AG04450 (cell line): ENCODE measurements at regions not wholly inside any gene's neighbourhood (a gene's known extent, or its start where the extent isn't known, plus 50 kb on each side); places are given as distances from the start of the nearest gene placed in this dataset.

Experiments
- CTCF ChIA-PET: fragments of 300-600, 350-600 bp; formaldehyde crosslinking; extraction: SDS; loops from one replicate; lab custom pipeline; 2022; ENCODE audit warnings: antibody characterized with exemption, inconsistent platforms; lab: Charles Lee
- POLR2A ChIA-PET: fragments of 350-600 bp; formaldehyde crosslinking; extraction: SDS; loops from one replicate; lab custom pipeline; 2021; ENCODE audit warnings: antibody characterized with exemption, inconsistent platforms; lab: Yijun Ruan, JAX
- DNase-seq: peaks from one replicate; pipeline ENCODE4 v3.0.0-alpha.2; 2011; ENCODE audit warnings: low read depth, low spot score
- H3K27ac ChIP-seq: one replicate; pipeline ENCODE4 v1.5.1; 2012; ENCODE audit warnings: low read depth, low read length, control low read depth
- H3K27me3 ChIP-seq: one replicate; pipeline ENCODE4 v1.6.0; 2012; ENCODE audit warnings: low read length; ENCODE audit not compliant: control insufficient read depth, insufficient read depth
- H3K4me3 ChIP-seq: 2 replicates; pipeline ENCODE4 v1.5.1; 2011; ENCODE audit warnings: mild to moderate bottlenecking, low read depth, low read length, control low read depth
- H3K9me3 ChIP-seq: 2 replicates; pipeline ENCODE4 v1.5.1; 2012; ENCODE audit warnings: low read length; ENCODE audit not compliant: control insufficient read depth, insufficient read depth
- CTCF ChIP-seq: IDR thresholded peaks from 2 replicates; pipeline ENCODE4 v1.5.1; 2011; ENCODE audit warnings: low read depth, low read length, control low read depth, inconsistent platforms

GRCh38 chr6:40973304-40973703, 65.7 kb downstream of the UNC5CL start:
- CTCF ChIA-PET: no interaction called here
- Histone ChIP-seq H3K9me3 (no peaks in the 10 kb centered on the region), H3K27ac (no peak overlapping the region), H3K27me3 (no peaks in the 10 kb centered on the region), H3K4me3 (no peak overlapping the region)
- DNase-seq: no peak
- POLR2A ChIA-PET: no interaction called here
- no peak for TF ChIP-seq CTCF

GRCh38 chr6:40972814-40973213, 66.2 kb downstream of the UNC5CL start:
- H3K9me3 ChIP-seq: no peaks in the 10 kb centered on the region
- DNase-seq: no peak
- H3K4me3 ChIP-seq: no peak overlapping the region
- no peak for TF ChIP-seq CTCF
- ChIA-PET POLR2A (no interaction called here), CTCF (no interaction called here)
- no peak overlapping the region for H3K27ac ChIP-seq
- H3K27me3 ChIP-seq: no peaks in the 10 kb centered on the region

- POLR2A ChIA-PET: no interaction called here
- Histone ChIP-seq H3K27me3 (no peaks in the 10 kb centered on the region), H3K4me3 (no peak overlapping the region), H3K27ac (no peak overlapping the region), H3K9me3 (no peaks in the 10 kb centered on the region)
- CTCF ChIA-PET: interaction anchor here (0.7 kb wide), 1 partner anchor 55 kb away, joined by 3 read pairs; no protein-coding TSS in a partner anchor
- TF ChIP-seq CTCF: no peak
- no peak for DNase-seq
Observed at GRCh38 chr6:40972190-40972589, 66.8 kb downstream of the UNC5CL start.

GRCh38 chr6:40968620-40969164, 70.3 kb downstream of the UNC5CL start:
- Histone ChIP-seq H3K4me3 (no peak overlapping the region), H3K27me3 (no peaks in the 10 kb centered on the region), H3K9me3 (no peaks in the 10 kb centered on the region), H3K27ac (no peak overlapping the region)
- POLR2A ChIA-PET: no interaction called here
- DNase-seq: no peak
- CTCF ChIA-PET: interaction anchor here (1.0 to 1.7 kb wide), 2 partner anchors 9 to 72 kb away, joined by 4 read pairs; no protein-coding TSS in a partner anchor
- TF ChIP-seq CTCF: no peak

GRCh38 chr6:40966860-40967259, 72.2 kb downstream of the UNC5CL start:
- no peak overlapping the region for H3K4me3 ChIP-seq
- no peaks in the 10 kb centered on the region for H3K9me3 ChIP-seq
- ChIA-PET CTCF (no interaction called here), POLR2A (no interaction called here)
- H3K27me3 ChIP-seq: no peaks in the 10 kb centered on the region
- no peak overlapping the region for H3K27ac ChIP-seq
- TF ChIP-seq CTCF: no peak
- DNase-seq: no peak
